H1 (cell line): ENCODE measurements at regions not wholly inside any gene's neighbourhood (a gene's known extent, or its start where the extent isn't known, plus 50 kb on each side); places are given as distances from the start of the nearest gene placed in this dataset.

Experiments used
- CTCF ChIA-PET: fragments of 300-600 bp; sonication (Branson Sonifier 250); formaldehyde crosslinking; loops from one replicate; lab custom pipeline; 2021; ENCODE audit not compliant: partially characterized antibody; lab: Charles Lee
- POLR2A ChIA-PET: fragments of 300-600 bp; sonication (Branson Sonifier 250); formaldehyde crosslinking; loops from one replicate; lab custom pipeline; 2021; ENCODE audit warnings: inconsistent platforms; ENCODE audit not compliant: partially characterized antibody; lab: Charles Lee
- DNase-seq, 2 experiments: peaks; one replicate each; pipeline versions ENCODE4 v3.0.0 to v3.0.0-alpha.2; 2010 to 2022; ENCODE audit warnings: low spot score in 2 of 2, low read depth in 1 of 2, mixed read lengths in 1 of 2
- FAIRE-seq: peaks from 2 replicates; lab custom pipeline; 2011; peaks lifted over from hg19 to GRCh38; lab: Jason Lieb, UNC
- H2AFZ ChIP-seq: 2 replicates; pipeline ENCODE4 v1.8.1; 2012; ENCODE audit warnings: low read length, inconsistent platforms
- H2AK5ac ChIP-seq: 2 replicates; pipeline ENCODE4 v1.6.1; 2013; ENCODE audit warnings: low read depth, low read length
- H2BK120ac ChIP-seq: replicated peaks from 2 replicates; pipeline ENCODE3; 2013; ENCODE audit warnings: low read depth, low read length, inconsistent platforms
- H2BK12ac ChIP-seq: 2 replicates; pipeline ENCODE4 v1.6.1; 2013; ENCODE audit warnings: low read depth, low read length
- H2BK15ac ChIP-seq: 2 replicates; pipeline ENCODE4 v1.6.1; 2013; ENCODE audit warnings: low read length
- H2BK20ac ChIP-seq: 2 replicates; pipeline ENCODE4 v1.6.1; 2013; ENCODE audit warnings: low read length
- H2BK5ac ChIP-seq: 2 replicates; pipeline ENCODE4 v1.6.1; 2013; ENCODE audit warnings: low read depth, low read length
- H3K14ac ChIP-seq: 2 replicates; pipeline ENCODE4 v1.6.1; 2013; ENCODE audit warnings: inconsistent platforms; ENCODE audit not compliant: insufficient read length
- H3K18ac ChIP-seq: 2 replicates; pipeline ENCODE4 v1.6.1; 2013; ENCODE audit warnings: low read length; ENCODE audit errors: extremely low read depth
- H3K23ac ChIP-seq: 2 replicates; pipeline ENCODE4 v1.6.1; 2013; ENCODE audit warnings: inconsistent platforms; ENCODE audit not compliant: insufficient read length
- H3K23me2 ChIP-seq: 2 replicates; pipeline ENCODE4 v1.6.1; 2013; ENCODE audit warnings: low read depth, low read length
- H3K27ac ChIP-seq: 2 replicates; pipeline ENCODE4 v1.6.1; 2011; ENCODE audit warnings: low read depth, low read length, inconsistent platforms
- H3K27me3 ChIP-seq, 4 experiments: replicated peaks in 1 of 4; 1 replicate in 1 of 4; 2 replicates in 3 of 4; pipeline versions ENCODE4 v1.6.1 to v1.8.1; 2011 to 2013; ENCODE audit warnings: low read length in 3 of 4, mild to moderate bottlenecking in 3 of 4, inconsistent platforms in 2 of 4, mixed read lengths in 2 of 4, moderate library complexity in 1 of 4; ENCODE audit not compliant: control insufficient read depth in 3 of 4, insufficient read depth in 3 of 4; ENCODE audit errors: extremely low read depth in 1 of 4
- H3K36me3 ChIP-seq, 4 experiments: 2 replicates each; pipeline versions ENCODE4 v1.6.1 to v1.8.1; 2011 to 2013; ENCODE audit warnings: mild to moderate bottlenecking in 4 of 4, low read length in 3 of 4, moderate library complexity in 2 of 4, control low read depth in 1 of 4, inconsistent platforms in 1 of 4; ENCODE audit not compliant: insufficient read depth in 4 of 4, control insufficient read depth in 2 of 4
- H3K4ac ChIP-seq: replicated peaks from 2 replicates; pipeline ENCODE3; 2013; ENCODE audit warnings: low read length, low read depth, mixed read lengths, inconsistent platforms; ENCODE audit not compliant: insufficient read length
- H3K4me1 ChIP-seq, 4 experiments: replicated peaks in 1 of 4; 1 replicate in 1 of 4; 2 replicates in 3 of 4; pipeline versions ENCODE4 v1.6.1 to v1.8.1; 2011 to 2013; ENCODE audit warnings: low read length in 3 of 4, inconsistent platforms in 2 of 4, mixed read lengths in 1 of 4; ENCODE audit not compliant: insufficient read depth in 4 of 4, control insufficient read depth in 3 of 4
- H3K4me2 ChIP-seq, 2 experiments: 2 replicates each; pipeline versions ENCODE4 v1.6.1 to v1.8.1; 2011 to 2013; ENCODE audit warnings: low read depth in 2 of 2, low read length in 2 of 2, control low read depth in 1 of 2, inconsistent platforms in 1 of 2, mild to moderate bottlenecking in 1 of 2; ENCODE audit not compliant: insufficient read depth in 1 of 2
- H3K4me3 ChIP-seq, 4 experiments: fragments of 200-600, 300-600 bp in 1 of 4; sonication (generic), shearing (Covaris generic), sonication (Bioruptor Twin) in 1 of 4; 2 replicates each; pipeline versions ENCODE4 v1.5.1 to v1.8.1; 2011 to 2016; ENCODE audit warnings: low read length in 4 of 4, low read depth in 3 of 4, control low read depth in 2 of 4, inconsistent platforms in 2 of 4, mild to moderate bottlenecking in 2 of 4, mixed read lengths in 1 of 4, moderate library complexity in 1 of 4; ENCODE audit not compliant: insufficient read depth in 2 of 4; ENCODE audit errors: extremely low read depth in 1 of 4
- H3K56ac ChIP-seq: replicated peaks from 2 replicates; pipeline ENCODE3; 2013; ENCODE audit warnings: low read depth, mild to moderate bottlenecking, mixed read lengths, low read length, inconsistent platforms; ENCODE audit not compliant: insufficient read length
- H3K79me1 ChIP-seq: 2 replicates; pipeline ENCODE4 v1.6.1; 2013; ENCODE audit warnings: low read depth, low read length, control low read depth
- H3K79me2 ChIP-seq, 2 experiments: 2 replicates each; pipeline versions ENCODE4 v1.6.1 to v1.8.1; 2012 to 2013; ENCODE audit warnings: low read length in 2 of 2, mild to moderate bottlenecking in 2 of 2, inconsistent platforms in 1 of 2; ENCODE audit not compliant: insufficient read depth in 2 of 2, control insufficient read depth in 1 of 2
- H3K9ac ChIP-seq, 4 experiments: replicated peaks in 1 of 4; 1 replicate in 1 of 4; 2 replicates in 3 of 4; pipeline versions ENCODE4 v1.6.1 to v1.8.1; 2011 to 2013; ENCODE audit warnings: low read depth in 3 of 4, low read length in 3 of 4, control low read depth in 2 of 4, mild to moderate bottlenecking in 2 of 4, moderate library complexity in 2 of 4, inconsistent platforms in 1 of 4; ENCODE audit errors: extremely low read depth in 1 of 4
- H3K9me3 ChIP-seq, 2 experiments: 2 replicates each; pipeline versions ENCODE4 v1.6.1 to v1.8.1; 2012 to 2013; ENCODE audit warnings: mild to moderate bottlenecking in 2 of 2, moderate library complexity in 2 of 2, control low read depth in 1 of 2, inconsistent platforms in 1 of 2, low read depth in 1 of 2, low read length in 1 of 2, mixed read lengths in 1 of 2; ENCODE audit not compliant: insufficient read depth in 2 of 2
- H4K20me1 ChIP-seq, 2 experiments: replicated peaks in 1 of 2; 2 replicates each; pipeline versions ENCODE3 to v1.8.1; 2011 to 2013; ENCODE audit warnings: inconsistent platforms in 2 of 2, low read length in 2 of 2, mild to moderate bottlenecking in 1 of 2; ENCODE audit not compliant: insufficient read depth in 2 of 2, control insufficient read depth in 1 of 2
- H4K5ac ChIP-seq: 2 replicates; pipeline ENCODE4 v1.6.1; 2013; ENCODE audit warnings: low read length, low read depth, mixed read lengths, inconsistent platforms; ENCODE audit not compliant: insufficient read length
- H4K8ac ChIP-seq: 2 replicates; pipeline ENCODE4 v1.8.0; 2013; ENCODE audit warnings: mild to moderate bottlenecking, moderate library complexity, low read length, inconsistent platforms; ENCODE audit not compliant: insufficient read depth; ENCODE audit errors: extremely low read depth
- H4K91ac ChIP-seq: replicated peaks from 2 replicates; pipeline ENCODE3; 2013; ENCODE audit warnings: low read length, mixed read lengths, inconsistent platforms; ENCODE audit not compliant: insufficient read length
- CBX5 ChIP-seq: fragments of 300-800, 300-1000 bp; sonication (generic); IDR thresholded peaks from 2 replicates; pipeline ENCODE4 v1.7.1; 2016; ENCODE audit warnings: antibody characterized with exemption, low read length, low read depth
- CEBPB ChIP-seq: IDR thresholded peaks from 2 replicates; pipeline ENCODE4 v1.6.1; 2012; ENCODE audit warnings: low read depth, low read length
- CTBP2 ChIP-seq: IDR thresholded peaks from 2 replicates; pipeline ENCODE4 v1.7.0; 2011; ENCODE audit warnings: borderline replicate concordance, mild to moderate bottlenecking, moderate library complexity, mixed read lengths, low read length; ENCODE audit not compliant: insufficient read depth, insufficient read length
- EGR1 ChIP-seq: IDR thresholded peaks from 2 replicates; pipeline ENCODE4 v1.6.1; 2011; ENCODE audit warnings: low read depth, low read length, borderline replicate concordance
- EP300 ChIP-seq, 2 experiments: IDR thresholded peaks; 1 replicate in 1 of 2; 2 replicates in 1 of 2; pipeline ENCODE4 v1.6.1; 2011 to 2012; ENCODE audit warnings: low read depth in 2 of 2, low read length in 2 of 2, mild to moderate bottlenecking in 2 of 2, borderline replicate concordance in 1 of 2, inconsistent platforms in 1 of 2, moderate library complexity in 1 of 2
- JUND ChIP-seq: IDR thresholded peaks from 2 replicates; pipeline ENCODE4 v1.6.1; 2011; ENCODE audit warnings: mild to moderate bottlenecking, improper control_type of control experiment, low read length
- KDM1A ChIP-seq: fragments of 200-600, 300-600 bp; sonication (generic); IDR thresholded peaks from 2 replicates; pipeline ENCODE4 v1.7.1; 2016; ENCODE audit warnings: mild to moderate bottlenecking, low read length, borderline replicate concordance
- KDM4A ChIP-seq: IDR thresholded peaks from one replicate; pipeline ENCODE4 v1.7.1; 2012; ENCODE audit warnings: low read depth, mild to moderate bottlenecking, moderate library complexity, low read length, inconsistent platforms; ENCODE audit not compliant: severe bottlenecking
- NANOG ChIP-seq: IDR thresholded peaks from 2 replicates; pipeline ENCODE4 v1.6.1; 2011; ENCODE audit warnings: low read length, low read depth, mild to moderate bottlenecking, inconsistent platforms; ENCODE audit not compliant: insufficient read depth, poor library complexity, severe bottlenecking
- SP4 ChIP-seq: IDR thresholded peaks from 2 replicates; pipeline ENCODE4 v1.6.1; 2012; ENCODE audit warnings: low read length, inconsistent platforms
- TBP ChIP-seq: IDR thresholded peaks from 2 replicates; pipeline ENCODE4 v1.6.1; 2011; ENCODE audit warnings: low read depth, low read length, improper control_type of control experiment
- USF2 ChIP-seq: IDR thresholded peaks from 2 replicates; pipeline ENCODE4 v1.6.1; 2011; ENCODE audit warnings: low read length, improper control_type of control experiment
- WGBS, 2 experiments: shearing (Covaris generic) in 1 of 2; methylation state at CpG; one replicate each; pipeline versions ENCODE4 v1.1.6 to v1.1.7; 2013 to 2015; ENCODE audit warnings: low lambda C conversion rate in 2 of 2, mixed read lengths in 2 of 2, inconsistent platforms in 1 of 2, low coverage in 1 of 2, missing lambda C conversion rate in 1 of 2; ENCODE audit not compliant: insufficient replicate concordance in 2 of 2, insufficient coverage in 1 of 2, insufficient read length in 1 of 2; ENCODE audit errors: extremely low coverage in 1 of 2, missing lambda C conversion rate in 1 of 2; 5-methylcytosine and 5-hydroxymethylcytosine counted together

- no peak overlapping the region for H4K8ac ChIP-seq
- H4K91ac ChIP-seq = no peak overlapping the region
- 69% methylated on average over 2 of the region's 2 CpGs; no CpG with 5 or more reads in 1 of the 2 experiments for WGBS, 2 experiments
- H2BK120ac ChIP-seq = no peak overlapping the region
- no peaks in the 10 kb centered on the region for H3K27me3 ChIP-seq
- H3K9me3 ChIP-seq = no peaks in the 10 kb centered on the region
- TF ChIP-seq KDM1A (no peak), JUND (no peak), EGR1 (no peak), TBP (no peak), CEBPB (no peak), KDM4A (no peak), USF2 (no peak), NANOG (no peak), EP300 (IDR thresholded peaks at IDR 0.05; ENCODE audit: borderline replicate concordance in 1 of 2, low read depth in 2 of 2, low read length in 2 of 2) (no peak), SP4 (no peak), CTBP2 (no peak), CBX5 (no peak)
- H3K4me3 ChIP-seq = no peak overlapping the region
- H3K27ac ChIP-seq = no peak overlapping the region
- no peak overlapping the region for H3K56ac ChIP-seq
- H2BK20ac ChIP-seq = no peak overlapping the region
- no peaks in the 10 kb centered on the region for H3K79me2 ChIP-seq
- POLR2A ChIA-PET = no interaction called here
- no peak overlapping the region for H3K18ac ChIP-seq
- no peaks in the 10 kb centered on the region for H3K36me3 ChIP-seq
- no peaks in the 10 kb centered on the region for H4K20me1 ChIP-seq
- H2BK5ac ChIP-seq = no peak overlapping the region
- H2AK5ac ChIP-seq = no peak overlapping the region
- no peak overlapping the region for H3K23ac ChIP-seq
- CTCF ChIA-PET = no interaction called here
- no peak for FAIRE-seq
- no peak overlapping the region for H2BK15ac ChIP-seq
- no peak overlapping the region for H3K4me2 ChIP-seq
- DNase-seq = no peak
- no peak overlapping the region for H3K14ac ChIP-seq
- H3K79me1 ChIP-seq = no peaks in the 10 kb centered on the region
- no peaks in the 10 kb centered on the region for H3K4me1 ChIP-seq
- no peak overlapping the region for H3K4ac ChIP-seq
- H2BK12ac ChIP-seq = no peak overlapping the region
- H4K5ac ChIP-seq = no peak overlapping the region
- H3K9ac ChIP-seq = no peak overlapping the region
- no peaks in the 10 kb centered on the region for H3K23me2 ChIP-seq
- H2AFZ ChIP-seq = no peak overlapping the region
Observed at GRCh38 chrX:150119323-150119722, 181.0 kb upstream of the EOLA2 start.
